H1 (cell line): ENCODE measurements at regions not wholly inside any gene's neighbourhood (a gene's known extent, or its start where the extent isn't known, plus 50 kb on each side); places are given as distances from the start of the nearest gene placed in this dataset.
A peak's percentile ranks its signal among the peaks of the same experiment; 100 is the strongest.

Experiments used
- CTCF ChIA-PET: fragments of 300-600 bp; sonication (Branson Sonifier 250); formaldehyde crosslinking; loops from one replicate; lab custom pipeline; 2021; ENCODE audit not compliant: partially characterized antibody; lab: Charles Lee
- POLR2A ChIA-PET: fragments of 300-600 bp; sonication (Branson Sonifier 250); formaldehyde crosslinking; loops from one replicate; lab custom pipeline; 2021; ENCODE audit warnings: inconsistent platforms; ENCODE audit not compliant: partially characterized antibody; lab: Charles Lee
- DNase-seq, 2 experiments: peaks; one replicate each; pipeline versions ENCODE4 v3.0.0 to v3.0.0-alpha.2; 2010 to 2022; ENCODE audit warnings: low spot score in 2 of 2, low read depth in 1 of 2, mixed read lengths in 1 of 2
- FAIRE-seq: peaks from 2 replicates; lab custom pipeline; 2011; peaks lifted over from hg19 to GRCh38; lab: Jason Lieb, UNC
- H2AFZ ChIP-seq: 2 replicates; pipeline ENCODE4 v1.8.1; 2012; ENCODE audit warnings: low read length, inconsistent platforms
- H2AK5ac ChIP-seq: 2 replicates; pipeline ENCODE4 v1.6.1; 2013; ENCODE audit warnings: low read depth, low read length
- H2BK120ac ChIP-seq: replicated peaks from 2 replicates; pipeline ENCODE3; 2013; ENCODE audit warnings: low read depth, low read length, inconsistent platforms
- H2BK12ac ChIP-seq: 2 replicates; pipeline ENCODE4 v1.6.1; 2013; ENCODE audit warnings: low read depth, low read length
- H2BK15ac ChIP-seq: 2 replicates; pipeline ENCODE4 v1.6.1; 2013; ENCODE audit warnings: low read length
- H2BK20ac ChIP-seq: 2 replicates; pipeline ENCODE4 v1.6.1; 2013; ENCODE audit warnings: low read length
- H2BK5ac ChIP-seq: 2 replicates; pipeline ENCODE4 v1.6.1; 2013; ENCODE audit warnings: low read depth, low read length
- H3K14ac ChIP-seq: 2 replicates; pipeline ENCODE4 v1.6.1; 2013; ENCODE audit warnings: inconsistent platforms; ENCODE audit not compliant: insufficient read length
- H3K18ac ChIP-seq: 2 replicates; pipeline ENCODE4 v1.6.1; 2013; ENCODE audit warnings: low read length; ENCODE audit errors: extremely low read depth
- H3K23ac ChIP-seq: 2 replicates; pipeline ENCODE4 v1.6.1; 2013; ENCODE audit warnings: inconsistent platforms; ENCODE audit not compliant: insufficient read length
- H3K23me2 ChIP-seq: 2 replicates; pipeline ENCODE4 v1.6.1; 2013; ENCODE audit warnings: low read depth, low read length
- H3K27ac ChIP-seq: 2 replicates; pipeline ENCODE4 v1.6.1; 2011; ENCODE audit warnings: low read depth, low read length, inconsistent platforms
- H3K27me3 ChIP-seq, 4 experiments: replicated peaks in 1 of 4; 1 replicate in 1 of 4; 2 replicates in 3 of 4; pipeline versions ENCODE4 v1.6.1 to v1.8.1; 2011 to 2013; ENCODE audit warnings: low read length in 3 of 4, mild to moderate bottlenecking in 3 of 4, inconsistent platforms in 2 of 4, mixed read lengths in 2 of 4, moderate library complexity in 1 of 4; ENCODE audit not compliant: control insufficient read depth in 3 of 4, insufficient read depth in 3 of 4; ENCODE audit errors: extremely low read depth in 1 of 4
- H3K36me3 ChIP-seq, 4 experiments: 2 replicates each; pipeline versions ENCODE4 v1.6.1 to v1.8.1; 2011 to 2013; ENCODE audit warnings: mild to moderate bottlenecking in 4 of 4, low read length in 3 of 4, moderate library complexity in 2 of 4, control low read depth in 1 of 4, inconsistent platforms in 1 of 4; ENCODE audit not compliant: insufficient read depth in 4 of 4, control insufficient read depth in 2 of 4
- H3K4ac ChIP-seq: replicated peaks from 2 replicates; pipeline ENCODE3; 2013; ENCODE audit warnings: low read length, low read depth, mixed read lengths, inconsistent platforms; ENCODE audit not compliant: insufficient read length
- H3K4me1 ChIP-seq, 4 experiments: replicated peaks in 1 of 4; 1 replicate in 1 of 4; 2 replicates in 3 of 4; pipeline versions ENCODE4 v1.6.1 to v1.8.1; 2011 to 2013; ENCODE audit warnings: low read length in 3 of 4, inconsistent platforms in 2 of 4, mixed read lengths in 1 of 4; ENCODE audit not compliant: insufficient read depth in 4 of 4, control insufficient read depth in 3 of 4
- H3K4me2 ChIP-seq, 2 experiments: 2 replicates each; pipeline versions ENCODE4 v1.6.1 to v1.8.1; 2011 to 2013; ENCODE audit warnings: low read depth in 2 of 2, low read length in 2 of 2, control low read depth in 1 of 2, inconsistent platforms in 1 of 2, mild to moderate bottlenecking in 1 of 2; ENCODE audit not compliant: insufficient read depth in 1 of 2
- H3K4me3 ChIP-seq, 4 experiments: fragments of 200-600, 300-600 bp in 1 of 4; sonication (generic), shearing (Covaris generic), sonication (Bioruptor Twin) in 1 of 4; 2 replicates each; pipeline versions ENCODE4 v1.5.1 to v1.8.1; 2011 to 2016; ENCODE audit warnings: low read length in 4 of 4, low read depth in 3 of 4, control low read depth in 2 of 4, inconsistent platforms in 2 of 4, mild to moderate bottlenecking in 2 of 4, mixed read lengths in 1 of 4, moderate library complexity in 1 of 4; ENCODE audit not compliant: insufficient read depth in 2 of 4; ENCODE audit errors: extremely low read depth in 1 of 4
- H3K56ac ChIP-seq: replicated peaks from 2 replicates; pipeline ENCODE3; 2013; ENCODE audit warnings: low read depth, mild to moderate bottlenecking, mixed read lengths, low read length, inconsistent platforms; ENCODE audit not compliant: insufficient read length
- H3K79me1 ChIP-seq: 2 replicates; pipeline ENCODE4 v1.6.1; 2013; ENCODE audit warnings: low read depth, low read length, control low read depth
- H3K79me2 ChIP-seq, 2 experiments: 2 replicates each; pipeline versions ENCODE4 v1.6.1 to v1.8.1; 2012 to 2013; ENCODE audit warnings: low read length in 2 of 2, mild to moderate bottlenecking in 2 of 2, inconsistent platforms in 1 of 2; ENCODE audit not compliant: insufficient read depth in 2 of 2, control insufficient read depth in 1 of 2
- H3K9ac ChIP-seq, 4 experiments: replicated peaks in 1 of 4; 1 replicate in 1 of 4; 2 replicates in 3 of 4; pipeline versions ENCODE4 v1.6.1 to v1.8.1; 2011 to 2013; ENCODE audit warnings: low read depth in 3 of 4, low read length in 3 of 4, control low read depth in 2 of 4, mild to moderate bottlenecking in 2 of 4, moderate library complexity in 2 of 4, inconsistent platforms in 1 of 4; ENCODE audit errors: extremely low read depth in 1 of 4
- H3K9me3 ChIP-seq, 2 experiments: 2 replicates each; pipeline versions ENCODE4 v1.6.1 to v1.8.1; 2012 to 2013; ENCODE audit warnings: mild to moderate bottlenecking in 2 of 2, moderate library complexity in 2 of 2, control low read depth in 1 of 2, inconsistent platforms in 1 of 2, low read depth in 1 of 2, low read length in 1 of 2, mixed read lengths in 1 of 2; ENCODE audit not compliant: insufficient read depth in 2 of 2
- H4K20me1 ChIP-seq, 2 experiments: replicated peaks in 1 of 2; 2 replicates each; pipeline versions ENCODE3 to v1.8.1; 2011 to 2013; ENCODE audit warnings: inconsistent platforms in 2 of 2, low read length in 2 of 2, mild to moderate bottlenecking in 1 of 2; ENCODE audit not compliant: insufficient read depth in 2 of 2, control insufficient read depth in 1 of 2
- H4K5ac ChIP-seq: 2 replicates; pipeline ENCODE4 v1.6.1; 2013; ENCODE audit warnings: low read length, low read depth, mixed read lengths, inconsistent platforms; ENCODE audit not compliant: insufficient read length
- H4K8ac ChIP-seq: 2 replicates; pipeline ENCODE4 v1.8.0; 2013; ENCODE audit warnings: mild to moderate bottlenecking, moderate library complexity, low read length, inconsistent platforms; ENCODE audit not compliant: insufficient read depth; ENCODE audit errors: extremely low read depth
- H4K91ac ChIP-seq: replicated peaks from 2 replicates; pipeline ENCODE3; 2013; ENCODE audit warnings: low read length, mixed read lengths, inconsistent platforms; ENCODE audit not compliant: insufficient read length
- CBX5 ChIP-seq: fragments of 300-800, 300-1000 bp; sonication (generic); IDR thresholded peaks from 2 replicates; pipeline ENCODE4 v1.7.1; 2016; ENCODE audit warnings: antibody characterized with exemption, low read length, low read depth
- CBX8 ChIP-seq: fragments of 300-800, 300-1000 bp; sonication (generic); IDR thresholded peaks from 2 replicates; pipeline ENCODE4 v1.7.1; 2016; ENCODE audit warnings: low read depth, low read length, borderline replicate concordance
- CTCF ChIP-seq, 3 experiments: IDR thresholded peaks; 1 replicate in 2 of 3; 2 replicates in 1 of 3; pipeline versions ENCODE4 v1.5.1 to v1.6.1; 2011; ENCODE audit warnings: low read length in 3 of 3, mild to moderate bottlenecking in 3 of 3, inconsistent platforms in 2 of 3, low read depth in 1 of 3, moderate library complexity in 1 of 3; ENCODE audit not compliant: insufficient read depth in 1 of 3; ENCODE audit errors: control extremely low read depth in 1 of 3
- GTF2F1 ChIP-seq: IDR thresholded peaks from 2 replicates; pipeline ENCODE4 v1.6.1; 2012; ENCODE audit warnings: low read depth, low read length, improper control_type of control experiment, borderline replicate concordance
- NRF1 ChIP-seq: IDR thresholded peaks from 2 replicates; pipeline ENCODE4 v1.6.1; 2011; ENCODE audit warnings: mild to moderate bottlenecking, low read depth, low read length, improper control_type of control experiment
- RAD21 ChIP-seq, 2 experiments: IDR thresholded peaks in 1 of 2; conservative IDR thresholded peaks in 1 of 2; 2 replicates each; pipeline ENCODE4 v1.6.1; 2011; ENCODE audit warnings: low read depth in 2 of 2, low read length in 2 of 2, improper control_type of control experiment in 1 of 2, inconsistent platforms in 1 of 2, mild to moderate bottlenecking in 1 of 2, moderate library complexity in 1 of 2
- TEAD4 ChIP-seq: IDR thresholded peaks from 2 replicates; pipeline ENCODE4 v1.6.1; 2012; ENCODE audit warnings: low read depth, low read length, inconsistent platforms, mixed read lengths
- WGBS, 2 experiments: shearing (Covaris generic) in 1 of 2; methylation state at CpG; one replicate each; pipeline versions ENCODE4 v1.1.6 to v1.1.7; 2013 to 2015; ENCODE audit warnings: low lambda C conversion rate in 2 of 2, mixed read lengths in 2 of 2, inconsistent platforms in 1 of 2, low coverage in 1 of 2, missing lambda C conversion rate in 1 of 2; ENCODE audit not compliant: insufficient replicate concordance in 2 of 2, insufficient coverage in 1 of 2, insufficient read length in 1 of 2; ENCODE audit errors: extremely low coverage in 1 of 2, missing lambda C conversion rate in 1 of 2; 5-methylcytosine and 5-hydroxymethylcytosine counted together

- H3K27ac ChIP-seq, result no peak overlapping the region
- no peak overlapping the region for H2AK5ac ChIP-seq
- peaks cover 3% of the 10 kb centered on the region; the same call in 1 of the 2 replicates for H3K79me1 ChIP-seq
- no peak overlapping the region for H2BK120ac ChIP-seq
- H3K36me3 ChIP-seq, result no peaks in the 10 kb centered on the region
- no peak overlapping the region for H2AFZ ChIP-seq
- no peak for DNase-seq
- no peak overlapping the region for H3K56ac ChIP-seq
- no peak overlapping the region for H3K9ac ChIP-seq
- H3K23me2 ChIP-seq, result no peaks in the 10 kb centered on the region; the same call in 1 of the 2 replicates
- no peak overlapping the region for H3K4me2 ChIP-seq
- no peak overlapping the region for H2BK15ac ChIP-seq
- no peak overlapping the region for H3K14ac ChIP-seq
- 96% methylated on average over 3 of the region's 3 CpGs; no CpG with 5 or more reads in 1 of the 2 experiments for WGBS, 2 experiments
- H2BK20ac ChIP-seq, result no peak overlapping the region
- H3K27me3 ChIP-seq, result no peaks in the 10 kb centered on the region
- H3K4ac ChIP-seq, result no peak overlapping the region
- H3K18ac ChIP-seq, result no peak overlapping the region
- H3K4me3 ChIP-seq, result no peak overlapping the region
- H4K8ac ChIP-seq, result no peak overlapping the region; the same call in 1 of the 2 replicates
- H2BK5ac ChIP-seq, result no peak overlapping the region
- CTCF ChIA-PET, result interaction anchor here (1.3 to 2.9 kb wide), 7 partner anchors 29 to 501 kb away, joined by 4 to 8 read pairs (median 5); no protein-coding TSS in a partner anchor
- no peaks in the 10 kb centered on the region for H4K20me1 ChIP-seq
- POLR2A ChIA-PET, result no interaction called here
- no peak for TF ChIP-seq GTF2F1
- peak in 2 of 3 experiments; percentile 52 to 57; a peak in 3 of 4 replicates for TF ChIP-seq CTCF (IDR thresholded peaks at IDR 0.05; ENCODE audit: control extremely low read depth in 1 of 3, insufficient read depth in 1 of 3, low read depth in 1 of 3, low read length in 3 of 3)
- no peak for TF ChIP-seq CBX8
- TF ChIP-seq CBX5, result no peak
- no peak for TF ChIP-seq NRF1
- TF ChIP-seq TEAD4, result no peak
- peak; percentile 55 to 74 for TF ChIP-seq RAD21 (IDR thresholded peaks at IDR 0.05 in 1 of 2, conservative IDR thresholded peaks at IDR 0.05 in 1 of 2; ENCODE audit: low read depth in 2 of 2, low read length in 2 of 2)
- no peak overlapping the region for H4K5ac ChIP-seq
- no peak overlapping the region for H4K91ac ChIP-seq
- no peak overlapping the region for H2BK12ac ChIP-seq
- no peak overlapping the region for H3K23ac ChIP-seq
- peaks cover 0 to 5% (median 0%) of the 10 kb centered on the region in 4 experiments; a peak in 1 of 7 replicates for H3K4me1 ChIP-seq
- H3K9me3 ChIP-seq, result no peaks in the 10 kb centered on the region
- FAIRE-seq, result no peak
- H3K79me2 ChIP-seq, result no peaks in the 10 kb centered on the region
Observed at GRCh38 chr7:33744293-33745075, 160.9 kb upstream of the BMPER start.
